Small intestine (tissue), 7 donors: ENCODE measurements at regions not wholly inside any gene's neighbourhood (a gene's known extent, or its start where the extent isn't known, plus 50 kb on each side); places are given as distances from the start of the nearest gene placed in this dataset.
"Not testable (repeated sequence)": the region's sequence is repeated elsewhere in the genome, so short reads cannot be mapped to it uniquely, and the experiment has no call there.

ENCODE experiments used
- DNase-seq, 2 donors: peaks; one replicate each; pipeline versions ENCODE4 v3.0.0 to v3.0.0-alpha.2; 2013
- FAIRE-seq: peaks from 2 replicates; lab custom pipeline; 2012; peaks lifted over from hg19 to GRCh38; lab: Jason Lieb, UNC
- H3K27ac ChIP-seq, 3 donors: one replicate each; pipeline ENCODE4 v1.5.1; 2013; ENCODE audit warnings: low read length in 2 of 3, mild to moderate bottlenecking in 2 of 3, control low read depth in 1 of 3, inconsistent platforms in 1 of 3, low read depth in 1 of 3, moderate library complexity in 1 of 3
- H3K27me3 ChIP-seq, 3 donors: one replicate each; pipeline ENCODE4 v1.6.1; 2013; ENCODE audit warnings: low read length in 3 of 3, inconsistent platforms in 1 of 3; ENCODE audit not compliant: control insufficient read depth in 3 of 3, insufficient read depth in 3 of 3
- H3K36me3 ChIP-seq, 3 donors: one replicate each; pipeline ENCODE4 v1.6.1; 2013; ENCODE audit warnings: low read length in 3 of 3, inconsistent platforms in 1 of 3, low read depth in 1 of 3, mild to moderate bottlenecking in 1 of 3, moderate library complexity in 1 of 3; ENCODE audit not compliant: control insufficient read depth in 3 of 3, insufficient read depth in 2 of 3
- H3K4me1 ChIP-seq, 3 donors: one replicate each; pipeline ENCODE4 v1.6.1; 2013; ENCODE audit warnings: low read length in 2 of 3, inconsistent platforms in 1 of 3, low read depth in 1 of 3, mild to moderate bottlenecking in 1 of 3, moderate library complexity in 1 of 3; ENCODE audit not compliant: control insufficient read depth in 3 of 3, insufficient read depth in 2 of 3
- H3K4me3 ChIP-seq, 3 donors: one replicate each; pipeline ENCODE4 v1.5.1; 2013; ENCODE audit warnings: low read length in 3 of 3, control low read depth in 1 of 3, inconsistent platforms in 1 of 3, low read depth in 1 of 3, mild to moderate bottlenecking in 1 of 3, moderate library complexity in 1 of 3
- H3K9me3 ChIP-seq, 2 donors: one replicate each; pipeline ENCODE4 v1.6.1; 2013; ENCODE audit warnings: low read depth in 1 of 2, low read length in 1 of 2; ENCODE audit not compliant: control insufficient read depth in 2 of 2, insufficient read depth in 1 of 2
- WGBS, 3 donors: extraction: QIAGEN DNeasy Blood & Tissue Kit; methylation state at CpG; one replicate each; pipeline ENCODE4 v1.1.7; 2013; 5-methylcytosine and 5-hydroxymethylcytosine counted together
- donor health status: healthy with polysubstance abuse.
- donor health status: control.
- donor health status: control.
- donor health status: Bipolar disorder and iron deficiency.
- donor health status: healthy.

DNA sequence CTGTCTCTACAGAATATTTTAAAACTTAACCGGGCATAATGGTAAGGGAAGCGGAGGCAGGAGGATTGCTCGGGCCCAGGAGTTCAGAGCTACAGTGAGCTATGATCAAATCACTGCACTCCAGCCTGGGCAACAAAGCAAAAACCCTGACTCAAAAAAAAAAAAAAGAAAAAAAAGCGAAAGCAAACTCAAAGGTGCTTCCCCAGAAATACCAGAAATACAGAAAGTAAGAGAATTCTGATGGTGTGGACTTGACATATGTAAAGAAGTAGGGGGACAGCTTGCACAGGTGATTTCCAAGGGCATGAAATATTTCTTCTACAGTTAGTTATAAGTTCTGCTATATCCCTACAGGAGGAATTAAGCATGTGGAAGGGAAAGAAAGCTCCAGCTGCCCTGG, 69.7 kb upstream of the APBB1IP start:
- Histone ChIP-seq H3K36me3 (no peaks in the 10 kb centered on the region), H3K4me3 (no peak overlapping the region), H3K9me3 (no peaks in the 10 kb centered on the region), H3K27ac (no peak overlapping the region), H3K27me3 (no peaks in the 10 kb centered on the region), H3K4me1 (no peaks in the 10 kb centered on the region)
- WGBS, 3 donors = 58 to 68% (median 60%) methylated on average over 4 of the region's 4 CpGs
- DNase-seq (no peak), FAIRE-seq (no peak)

GRCh38 chr10:26372513-26373354, 65.4 kb upstream of the APBB1IP start:
- no peaks in the 10 kb centered on the region for H3K36me3 ChIP-seq
- FAIRE-seq = no peak
- no peaks in the 10 kb centered on the region for H3K4me1 ChIP-seq
- H3K27me3 ChIP-seq = no peaks in the 10 kb centered on the region
- no peak overlapping the region for H3K27ac ChIP-seq
- H3K9me3 ChIP-seq = peaks cover 0 to 6% of the 10 kb centered on the region in 2 donors
- no peak for DNase-seq
- H3K4me3 ChIP-seq = no peak overlapping the region
- WGBS, 3 donors = 58 to 69% (median 64%) methylated on average over 4 of the region's 4 CpGs

DNA sequence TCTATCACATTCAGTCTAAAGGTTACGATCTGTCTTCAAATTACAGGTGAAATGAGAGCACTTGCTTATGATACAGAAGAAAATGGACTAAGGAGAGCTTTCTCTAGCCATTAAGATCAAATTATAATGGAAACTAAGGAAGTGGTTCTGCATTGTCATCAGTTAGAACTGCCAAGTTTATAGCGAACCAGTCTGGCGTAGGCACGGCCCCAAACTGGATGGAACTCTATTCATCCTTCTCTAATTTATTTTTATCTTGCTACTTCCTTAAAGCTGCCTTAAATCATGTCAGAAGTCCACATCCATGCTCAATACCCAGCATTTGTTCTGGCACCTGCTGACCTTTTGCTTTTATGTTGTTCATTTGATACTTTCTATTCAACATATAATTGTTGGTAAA, 63.7 kb upstream of the APBB1IP start:
- peaks cover 0 to 6% of the 10 kb centered on the region in 2 donors for H3K9me3 ChIP-seq
- H3K4me1 ChIP-seq = no peaks in the 10 kb centered on the region
- DNase-seq (no peak), FAIRE-seq (no peak)
- no peak overlapping the region for H3K27ac ChIP-seq
- H3K36me3 ChIP-seq = no peaks in the 10 kb centered on the region
- no peaks in the 10 kb centered on the region for H3K27me3 ChIP-seq
- no peak overlapping the region for H3K4me3 ChIP-seq
- WGBS, 3 donors = 80 to 89% (median 87%) methylated on average over 4 of the region's 4 CpGs

DNA sequence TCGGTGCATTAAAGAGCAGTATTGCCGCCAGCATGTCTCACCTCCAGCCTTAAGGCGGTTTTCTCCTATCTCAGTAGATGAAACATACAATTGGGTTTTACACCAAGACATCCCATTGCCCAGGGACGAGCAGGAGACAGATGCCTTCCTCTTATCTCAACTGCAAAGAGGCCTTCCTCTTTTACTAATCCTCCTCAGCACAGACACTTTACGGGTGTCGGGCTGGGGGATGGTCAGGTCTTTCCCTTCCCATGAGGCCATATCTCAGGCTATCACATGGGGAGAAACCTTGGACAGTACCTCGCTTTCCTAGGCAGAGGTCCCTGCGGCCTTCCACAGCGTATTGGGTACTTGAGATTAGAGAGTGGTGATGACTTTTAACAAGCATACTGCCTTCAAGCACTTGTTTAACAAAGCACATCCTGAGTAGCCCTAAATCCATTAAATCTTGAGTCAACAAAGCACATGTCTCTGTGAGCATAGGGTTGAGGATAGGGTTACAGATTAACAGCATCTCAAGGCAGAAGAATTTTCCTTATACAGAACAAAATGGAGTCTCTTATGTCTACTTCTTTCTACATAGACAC, 60.8 kb upstream of the APBB1IP start:
- not testable (repeated sequence) for H3K36me3 ChIP-seq, H3K27ac ChIP-seq, H3K4me1 ChIP-seq, DNase-seq, H3K9me3 ChIP-seq, H3K4me3 ChIP-seq, FAIRE-seq, H3K27me3 ChIP-seq
- 40 to 62% (median 46%) methylated on average over 9 of the region's 9 CpGs for WGBS, 3 donors

DNA sequence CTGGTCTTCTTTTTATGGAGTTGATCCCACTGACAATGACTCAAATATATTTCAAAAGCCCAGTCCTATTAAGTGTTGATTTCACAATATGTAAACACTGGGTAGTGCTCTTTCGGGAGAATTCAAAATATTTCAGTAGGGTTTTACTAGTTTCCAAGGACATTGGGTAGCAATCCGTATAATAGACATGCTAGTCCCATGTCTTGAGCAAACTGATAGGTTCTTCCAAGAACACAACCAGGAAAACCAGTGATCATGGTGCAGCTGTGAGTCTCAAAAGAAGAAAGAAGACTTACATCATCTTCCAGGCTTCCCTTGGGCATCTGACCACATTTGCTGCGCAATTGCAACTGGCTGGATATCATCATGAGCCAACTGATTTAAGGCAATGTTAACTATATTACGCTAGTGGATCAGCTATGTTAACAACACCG, 59.3 kb upstream of the APBB1IP start:
- 52 to 63% (median 62%) methylated on average over 5 of the region's 5 CpGs for WGBS, 3 donors
- Histone ChIP-seq H3K4me3 (no peak overlapping the region), H3K27me3 (no peaks in the 10 kb centered on the region), H3K9me3 (peaks cover 0 to 6% of the 10 kb centered on the region in 2 donors), H3K27ac (no peak overlapping the region), H3K36me3 (no peaks in the 10 kb centered on the region), H3K4me1 (no peaks in the 10 kb centered on the region)
- DNase-seq = no peak
- FAIRE-seq = no peak

DNA sequence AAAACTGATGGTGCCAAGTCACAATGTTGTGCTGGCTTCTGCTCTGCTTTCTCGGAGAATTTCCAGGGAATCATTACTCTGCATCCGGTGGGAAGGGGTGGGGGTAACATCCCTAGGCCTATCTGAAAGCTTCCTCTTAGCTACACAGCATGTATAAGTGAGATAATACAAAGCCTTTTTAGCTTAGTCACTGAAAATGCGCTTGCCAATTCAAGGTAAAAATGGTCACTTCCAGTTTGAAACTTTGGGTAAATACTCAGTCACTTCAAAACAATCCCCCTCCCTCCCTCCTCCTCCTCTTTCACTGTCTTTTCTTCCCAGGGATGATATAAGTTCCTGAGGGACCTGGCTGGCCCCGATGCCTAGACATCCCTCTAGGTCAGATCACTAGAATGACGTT, 57.3 kb upstream of the APBB1IP start:
- 56 to 75% (median 57%) methylated on average over 5 of the region's 5 CpGs for WGBS, 3 donors
- H3K27me3 ChIP-seq = no peaks in the 10 kb centered on the region
- peaks cover 0 to 6% of the 10 kb centered on the region in 2 donors for H3K9me3 ChIP-seq
- no peak for FAIRE-seq
- no peaks in the 10 kb centered on the region for H3K36me3 ChIP-seq
- no peak overlapping the region for H3K4me3 ChIP-seq
- DNase-seq = no peak
- no peaks in the 10 kb centered on the region for H3K4me1 ChIP-seq
- no peak overlapping the region for H3K27ac ChIP-seq

DNA sequence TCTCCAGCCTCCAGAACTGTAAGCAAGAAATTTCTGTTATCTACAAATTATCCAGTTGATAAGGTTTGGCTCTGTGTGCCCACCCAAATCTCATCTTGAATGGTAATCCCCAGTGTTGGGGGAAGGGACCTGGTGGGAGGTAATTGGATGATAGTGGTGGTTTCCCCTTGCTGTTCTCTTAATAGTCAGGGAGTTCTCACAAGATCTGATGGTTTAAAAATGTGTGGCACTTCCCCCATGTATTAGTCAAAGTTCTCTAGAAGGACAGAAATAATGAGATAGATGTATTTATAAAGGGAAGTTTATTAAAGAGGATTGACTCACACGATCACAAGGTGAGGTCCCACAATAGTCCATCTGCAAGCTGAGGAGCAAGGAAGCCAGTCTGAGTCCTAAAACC, 56.2 kb upstream of the APBB1IP start:
- Histone ChIP-seq H3K27me3 (no peaks in the 10 kb centered on the region), H3K27ac (no peak overlapping the region), H3K4me1 (no peaks in the 10 kb centered on the region), H3K36me3 (no peaks in the 10 kb centered on the region), H3K9me3 (no peaks in the 10 kb centered on the region), H3K4me3 (no peak overlapping the region)
- DNase-seq (no peak), FAIRE-seq (no peak)
- 81 to 85% (median 82%) methylated on average over 1 of the region's 1 CpG for WGBS, 3 donors

DNA sequence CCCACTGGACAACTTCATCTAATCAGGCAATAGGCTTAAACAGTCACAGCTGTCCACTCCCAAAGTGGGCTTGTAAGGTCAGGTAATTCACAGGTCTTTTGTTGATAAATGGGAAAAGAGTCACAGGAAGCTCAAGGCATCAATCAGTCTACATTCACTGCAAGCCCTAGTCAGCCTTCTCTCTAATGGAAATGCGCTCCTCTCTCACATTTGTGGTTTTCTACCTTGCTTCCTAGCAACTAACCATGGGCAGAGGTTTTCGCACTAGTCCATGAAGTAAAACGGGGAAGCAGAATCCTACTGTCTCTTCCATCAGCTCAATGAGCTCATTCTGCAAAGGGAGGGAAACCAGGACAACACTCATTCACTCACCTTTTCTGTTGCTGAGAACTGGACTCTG, 53.5 kb upstream of the APBB1IP start:
- Histone ChIP-seq H3K36me3 (no peaks in the 10 kb centered on the region), H3K9me3 (no peaks in the 10 kb centered on the region), H3K4me3 (no peak overlapping the region), H3K4me1 (no peaks in the 10 kb centered on the region), H3K27me3 (no peaks in the 10 kb centered on the region), H3K27ac (no peak overlapping the region)
- DNase-seq (no peak), FAIRE-seq (no peak)
- 75 to 80% (median 78%) methylated on average over 3 of the region's 3 CpGs for WGBS, 3 donors
